GM18951 (cell line): ENCODE measurements at regions not wholly inside any gene's neighbourhood (a gene's known extent, or its start where the extent isn't known, plus 50 kb on each side); places are given as distances from the start of the nearest gene placed in this dataset.
"Not testable (repeated sequence)": the region's sequence is repeated elsewhere in the genome, so short reads cannot be mapped to it uniquely, and the experiment has no call there.

Source experiments
- POLR2A ChIP-seq: IDR thresholded peaks from 4 replicates; pipeline ENCODE4 v1.6.1; 2011; ENCODE audit warnings: mild to moderate bottlenecking; ENCODE audit not compliant: insufficient read length, insufficient read depth; ENCODE audit errors: extremely low read depth
- in situ Hi-C: fragments of 300-500 bp; cut with MboI; formaldehyde crosslinking; loops from one replicate; pipeline ENCODE4 v1.12.0; 2022; ENCODE audit warnings: low sequenced_read_pairs, mixed read lengths, inconsistent platforms; ENCODE audit not compliant: unreplicated experiment

- in situ Hi-C loops: no loop called here
- TF ChIP-seq POLR2A: no peak
Observed at GRCh38 chr21:36613059-36613458, 85.9 kb upstream of the SIM2 start.

GRCh38 chr21:36613554-36613953 lies 85.4 kb upstream of the SIM2 start:
- no peak for TF ChIP-seq POLR2A
- in situ Hi-C loops: no loop called here

DNA sequence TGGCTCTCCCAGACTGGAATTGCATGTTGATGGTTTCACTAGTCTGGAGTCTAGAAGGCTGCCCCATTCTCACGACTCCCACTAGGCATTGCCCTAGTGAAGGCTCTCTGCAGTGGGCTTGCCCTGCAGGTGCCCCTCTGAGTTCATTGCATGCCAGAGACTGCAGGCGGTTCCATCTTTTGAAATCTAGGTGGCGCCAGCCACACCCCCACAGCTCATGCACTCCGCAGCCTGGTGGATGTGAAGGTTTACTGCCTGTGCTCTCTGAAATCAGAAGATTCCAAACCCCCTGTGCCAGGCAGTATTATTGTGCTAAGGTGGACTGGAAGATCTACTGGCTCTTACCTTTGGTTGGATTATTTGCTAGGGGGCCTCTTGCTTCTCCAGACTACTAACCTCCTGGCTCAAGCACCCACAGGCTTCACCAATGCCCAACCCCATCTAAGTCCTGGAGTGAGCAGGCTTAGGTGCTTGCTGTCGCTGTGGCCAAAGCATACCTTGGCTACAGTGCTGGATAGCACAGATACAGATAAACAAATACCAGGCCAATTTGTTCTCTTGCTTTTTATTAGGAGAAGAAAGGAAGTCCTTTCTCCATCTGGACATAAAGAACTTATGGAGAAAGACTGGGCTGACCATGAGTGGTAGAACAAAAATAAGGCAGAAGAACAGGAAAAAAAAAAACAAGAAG lies 83.5 kb upstream of the SIM2 start:
- no peak for TF ChIP-seq POLR2A
- in situ Hi-C loops: no loop called here

- in situ Hi-C loops: not testable (repeated sequence)
Observed at GRCh38 chr21:36616773-36617172, 82.1 kb upstream of the SIM2 start.

- in situ Hi-C loops: not testable (repeated sequence)
Observed at GRCh38 chr21:36621794-36622193, 77.1 kb upstream of the SIM2 start.

DNA sequence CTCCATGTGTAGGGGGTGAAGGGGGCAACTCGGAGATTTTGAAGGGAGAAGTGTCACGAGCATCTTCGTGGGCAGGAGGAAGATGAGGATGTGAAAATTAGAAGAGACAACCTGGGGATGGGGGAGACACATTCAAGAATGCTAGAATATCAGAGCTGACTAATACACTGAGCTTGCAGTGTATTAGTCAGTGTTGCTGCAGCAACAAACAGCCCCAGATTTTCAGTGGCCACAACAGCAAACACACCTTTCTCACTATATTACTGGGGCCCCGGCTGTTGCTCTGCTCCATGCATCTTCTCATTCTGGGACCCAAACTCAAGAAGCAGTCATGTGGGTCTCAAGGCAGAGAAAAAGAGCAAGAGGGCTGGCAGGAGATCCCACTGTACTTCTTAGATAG lies 74.8 kb upstream of the SIM2 start:
- in situ Hi-C loops: no loop called here
- no peak for TF ChIP-seq POLR2A

GRCh38 chr21:36626791-36627190 lies 72.1 kb upstream of the SIM2 start:
- in situ Hi-C loops: loop anchor here (25.0 kb wide), 1 partner anchor 311 kb away; no protein-coding TSS in a partner anchor
- TF ChIP-seq POLR2A: no peak

GRCh38 chr21:36627242-36627641 lies 71.7 kb upstream of the SIM2 start:
- in situ Hi-C loops: loop anchor here (25.0 kb wide), 1 partner anchor 310 kb away; no protein-coding TSS in a partner anchor

DNA sequence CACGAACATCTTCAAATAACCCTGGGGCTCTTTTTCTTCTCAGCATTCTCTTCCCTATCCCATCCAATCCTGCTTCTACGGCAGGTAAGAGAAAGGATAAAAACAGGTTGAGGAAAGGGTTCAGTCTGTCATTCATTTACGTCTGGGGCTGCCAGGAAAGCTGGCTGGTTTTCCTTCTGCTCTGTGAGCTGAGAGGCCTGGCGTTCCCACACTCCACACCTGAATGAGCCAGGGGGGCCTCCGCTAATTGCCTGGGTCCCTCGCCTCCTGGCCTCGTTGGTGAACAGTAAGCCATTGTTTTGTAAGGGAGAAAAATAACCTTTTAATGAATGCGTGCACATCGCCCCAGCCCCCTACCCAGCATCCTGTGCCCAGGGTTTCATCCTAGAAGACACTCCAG lies 70.8 kb upstream of the SIM2 start:
- in situ Hi-C loops: loop anchor here (25.0 kb wide), 1 partner anchor 309 kb away; no protein-coding TSS in a partner anchor
- no peak for TF ChIP-seq POLR2A

More at GRCh38 chr21:36627242-36627641, 71.7 kb upstream of the SIM2 start:
- TF ChIP-seq POLR2A: no peak

DNA sequence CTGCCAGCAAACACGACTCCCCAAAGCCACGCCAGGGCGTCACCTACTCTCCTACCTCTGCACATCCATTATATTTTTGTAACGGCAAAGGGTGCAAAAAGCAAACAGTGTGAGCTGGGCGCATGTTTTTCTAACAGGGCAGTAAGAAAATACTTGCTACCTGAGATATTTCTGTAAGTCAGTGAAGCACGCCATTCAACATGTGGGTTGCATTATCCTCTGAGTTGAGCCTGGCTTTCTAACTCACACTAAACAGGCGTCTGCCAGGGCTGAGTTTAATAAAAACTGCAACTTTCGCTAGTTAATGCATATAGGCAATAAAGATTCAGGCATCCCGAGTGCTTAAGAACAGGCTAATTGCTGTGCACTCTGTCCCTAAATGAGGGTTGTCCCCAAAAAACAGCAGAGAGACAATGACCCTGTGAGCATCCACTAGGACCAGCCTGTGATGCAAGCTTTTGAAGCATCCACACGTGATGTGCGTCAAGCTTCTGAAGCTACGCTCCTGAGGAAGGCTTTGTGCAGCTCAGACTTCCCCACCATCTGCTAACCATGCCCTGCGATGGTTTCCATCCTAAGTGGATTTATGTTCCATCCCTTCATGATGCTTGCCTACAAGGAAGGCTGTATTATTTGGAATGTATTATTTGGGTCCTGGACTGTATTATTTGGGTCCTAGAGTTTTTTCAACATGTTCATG lies 70.0 kb upstream of the SIM2 start:
- TF ChIP-seq POLR2A: no peak
- in situ Hi-C loops: loop anchor here (25.0 kb wide), 1 partner anchor 308 kb away; no protein-coding TSS in a partner anchor

DNA sequence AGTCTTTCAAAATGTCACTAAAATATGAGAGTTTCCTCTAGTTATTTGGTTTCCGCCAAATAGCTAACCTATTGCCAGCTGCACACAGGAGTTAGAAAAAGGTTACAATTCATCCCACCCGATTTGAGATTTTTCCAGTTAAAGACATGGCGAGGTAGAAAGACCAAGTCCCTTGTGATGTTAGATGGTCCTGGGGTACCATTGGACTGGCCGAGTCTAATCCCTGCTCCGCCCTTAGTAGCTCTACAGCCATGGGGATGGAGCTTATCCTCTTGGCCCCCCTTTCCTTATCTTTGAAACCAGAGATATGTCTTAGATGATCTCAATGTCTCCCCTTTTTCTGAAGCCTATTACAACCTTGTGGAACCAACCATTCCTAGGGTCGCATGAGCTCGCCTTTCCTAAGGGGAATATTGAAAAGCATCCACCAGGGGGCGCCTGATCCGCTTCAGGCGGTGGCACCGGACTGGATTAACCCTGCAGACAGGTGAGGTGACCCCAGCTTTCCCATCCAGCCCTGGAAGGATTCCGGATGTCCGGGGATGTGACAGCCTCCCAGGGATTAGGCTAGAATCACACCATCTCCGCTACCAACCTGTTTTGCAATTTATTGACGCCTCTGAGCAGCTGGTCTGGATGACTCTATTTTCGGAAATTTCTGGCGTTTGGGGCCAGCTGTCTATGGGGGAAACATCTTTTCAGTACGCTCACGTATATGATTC lies 68.3 kb upstream of the SIM2 start:
- in situ Hi-C loops: loop anchor here (25.0 kb wide), 1 partner anchor 307 kb away; no protein-coding TSS in a partner anchor

DNA sequence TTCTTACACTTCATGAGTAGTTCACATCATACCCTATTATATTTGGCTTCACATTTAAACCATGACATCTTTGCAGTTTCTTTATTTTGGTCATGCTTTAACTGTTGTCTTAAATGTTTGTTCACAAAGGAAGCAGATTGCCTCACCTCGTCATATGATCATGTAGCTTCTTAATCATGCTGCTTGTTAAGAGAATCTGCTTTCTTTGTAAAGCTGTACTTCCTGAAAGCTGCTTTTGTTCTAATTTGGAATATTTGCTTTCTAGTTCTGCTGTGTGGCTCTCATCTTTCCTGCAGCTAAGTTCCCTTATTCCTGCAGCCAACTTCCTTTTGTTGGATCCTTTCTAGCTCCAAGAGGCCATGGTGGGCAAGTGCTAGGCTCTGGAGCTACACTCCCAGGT lies 62.9 kb upstream of the SIM2 start:
- TF ChIP-seq POLR2A: no peak
- in situ Hi-C loops: loop anchor here (25.0 kb wide), 1 partner anchor 301 kb away; no protein-coding TSS in a partner anchor

More for the DNA sequence above, 68.3 kb upstream of the SIM2 start:
- TF ChIP-seq POLR2A: no peak

DNA sequence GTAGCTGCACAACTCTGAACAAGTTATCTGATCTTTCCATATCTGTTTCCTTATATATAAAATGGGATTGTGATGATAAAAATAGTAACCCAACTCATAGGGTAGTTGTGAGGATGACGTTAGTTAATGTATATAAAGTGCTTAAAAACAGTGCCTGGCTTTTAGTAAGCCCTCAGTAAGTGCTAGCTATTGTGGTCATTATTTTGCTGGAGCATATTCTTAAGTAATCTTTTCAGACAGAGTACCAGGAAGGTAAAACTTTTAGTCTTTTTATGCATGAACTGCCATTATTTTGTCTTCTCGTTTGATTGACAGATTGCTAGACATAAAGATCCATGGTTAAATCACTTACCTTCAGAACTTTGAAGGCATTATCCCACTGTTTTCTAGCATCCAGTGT lies 62.5 kb upstream of the SIM2 start:
- in situ Hi-C loops: loop anchor here (25.0 kb wide), 1 partner anchor 301 kb away; no protein-coding TSS in a partner anchor
- TF ChIP-seq POLR2A: no peak
